ENCODE measurements at regions not wholly inside any gene's neighbourhood (a gene's known extent, or its start where the extent isn't known, plus 50 kb on each side); places are given as distances from the start of the nearest gene placed in this dataset.
"Not testable (repeated sequence)": the region's sequence is repeated elsewhere in the genome, so short reads cannot be mapped to it uniquely, and the experiment has no call there.

DNA sequence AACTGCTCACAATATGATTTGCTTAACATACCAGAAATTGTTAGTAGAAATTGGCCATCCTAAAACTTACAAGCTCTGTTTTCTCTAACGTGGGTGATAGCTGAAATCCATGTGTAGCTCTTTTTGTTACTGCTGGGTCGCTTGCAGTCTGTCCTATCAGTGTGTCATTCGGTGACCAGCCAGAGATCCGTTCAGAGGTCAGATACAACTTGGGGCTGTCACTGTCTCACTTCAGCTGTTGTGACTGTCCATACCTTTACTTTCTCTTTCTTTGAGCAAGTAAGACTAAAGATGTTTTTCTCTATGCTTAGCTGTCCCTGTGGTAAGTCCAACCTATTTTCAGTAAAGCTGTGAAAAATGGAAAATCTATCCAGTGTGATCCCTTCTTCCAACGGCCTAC is 282.9 kb upstream of the KCNH7 start:
- no peak overlapping the region for H3K4me3 ChIP-seq (ENCODE audit: low read depth, low read length)
- H3K23ac ChIP-seq (ENCODE audit: low read length): no peak overlapping the region
- H3K4ac ChIP-seq (ENCODE audit: low read depth, low read length): no peak overlapping the region
- H3K36me3 ChIP-seq (ENCODE audit: control insufficient read depth in 1 of 2, insufficient read depth in 2 of 2, low read length in 2 of 2): no peaks in the 10 kb centered on the region
- WGBS (ENCODE audit: extremely low coverage, insufficient coverage, insufficient read length): no CpG with 5 or more reads among the region's 5 CpGs
- no peak overlapping the region for H2BK12ac ChIP-seq (ENCODE audit: low read length)
- no peaks in the 10 kb centered on the region for H3K27me3 ChIP-seq (ENCODE audit: insufficient read depth, low read length)
- no peak overlapping the region for H2AFZ ChIP-seq (ENCODE audit: insufficient read depth, low read length, poor library complexity)
- H4K91ac ChIP-seq (ENCODE audit: low read depth, low read length): no peak overlapping the region
- no peak overlapping the region for H3K27ac ChIP-seq (ENCODE audit: low read depth, low read length)
- H3K18ac ChIP-seq (ENCODE audit: low read length): no peak overlapping the region
- H3K9me3 ChIP-seq (ENCODE audit: insufficient read depth, low read depth, low read length): no peaks in the 10 kb centered on the region
- no peak for DNase-seq
- no peak overlapping the region for H4K12ac ChIP-seq (ENCODE audit: low read depth, low read length)
- no peak overlapping the region for H2AK5ac ChIP-seq (ENCODE audit: low read length)
- peak overlapping the region; percentile 24 for H2BK120ac ChIP-seq (ENCODE audit: insufficient read depth, low read length, poor library complexity)
- no peak overlapping the region for H2BK5ac ChIP-seq (ENCODE audit: low read depth, low read length, poor library complexity)
- H4K8ac ChIP-seq (ENCODE audit: low read depth, low read length): no peak overlapping the region
- H3K4me1 ChIP-seq (ENCODE audit: control insufficient read depth in 1 of 2, insufficient read depth in 2 of 2, low read length in 2 of 2): peaks cover 3% of the 10 kb centered on the region in 2 experiments
- H3K4me2 ChIP-seq (ENCODE audit: low read length): no peak overlapping the region
- H3K14ac ChIP-seq (ENCODE audit: low read length): no peak overlapping the region
- H3K79me2 ChIP-seq (ENCODE audit: control insufficient read depth, insufficient read depth, low read length, poor library complexity): no peaks in the 10 kb centered on the region
- H3K79me1 ChIP-seq (ENCODE audit: low read length): no peaks in the 10 kb centered on the region
- no peak overlapping the region for H3K9ac ChIP-seq (ENCODE audit: low read length)

DNA sequence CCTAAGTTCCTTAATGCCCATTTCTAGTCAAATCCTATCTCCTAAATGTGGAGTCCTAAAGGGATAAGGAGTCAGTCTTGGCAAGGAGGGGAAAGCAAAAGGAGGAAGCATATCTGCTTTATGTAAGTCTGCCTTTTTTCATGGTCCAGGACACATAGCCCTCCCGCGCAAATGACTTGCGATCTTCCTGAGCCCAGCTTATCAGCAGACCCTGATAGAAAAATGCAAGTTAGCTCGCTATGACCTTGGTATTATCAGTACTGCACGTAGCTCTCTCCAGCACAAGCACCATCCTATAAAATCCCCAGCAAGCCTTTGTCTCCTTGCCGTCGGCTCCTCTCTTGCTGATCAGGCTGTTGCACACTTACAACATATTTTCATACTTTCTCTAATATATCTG is 281.4 kb upstream of the KCNH7 start:
- Histone ChIP-seq H3K4ac (ENCODE audit: low read depth, low read length) (no peak overlapping the region), H2AFZ (ENCODE audit: insufficient read depth, low read length, poor library complexity) (no peak overlapping the region), H3K14ac (ENCODE audit: low read length) (no peak overlapping the region), H3K4me2 (ENCODE audit: low read length) (no peak overlapping the region), H2AK5ac (ENCODE audit: low read length) (no peak overlapping the region), H3K27me3 (ENCODE audit: insufficient read depth, low read length) (no peaks in the 10 kb centered on the region), H2BK12ac (ENCODE audit: low read length) (no peak overlapping the region), H4K8ac (ENCODE audit: low read depth, low read length) (no peak overlapping the region), H3K27ac (ENCODE audit: low read depth, low read length) (no peak overlapping the region), H3K9me3 (ENCODE audit: insufficient read depth, low read depth, low read length) (no peaks in the 10 kb centered on the region), H3K23ac (ENCODE audit: low read length) (no peak overlapping the region), H3K4me3 (ENCODE audit: low read depth, low read length) (no peak overlapping the region), H3K79me2 (ENCODE audit: control insufficient read depth, insufficient read depth, low read length, poor library complexity) (no peaks in the 10 kb centered on the region), H3K36me3 (ENCODE audit: control insufficient read depth in 1 of 2, insufficient read depth in 2 of 2, low read length in 2 of 2) (no peaks in the 10 kb centered on the region), H4K12ac (ENCODE audit: low read depth, low read length) (no peak overlapping the region), H2BK5ac (ENCODE audit: low read depth, low read length, poor library complexity) (no peak overlapping the region), H3K4me1 (ENCODE audit: control insufficient read depth in 1 of 2, insufficient read depth in 2 of 2, low read length in 2 of 2) (peaks cover 3% of the 10 kb centered on the region in 2 experiments), H3K79me1 (ENCODE audit: low read length) (no peaks in the 10 kb centered on the region), H2BK120ac (ENCODE audit: insufficient read depth, low read length, poor library complexity) (no peak overlapping the region), H3K9ac (ENCODE audit: low read length) (no peak overlapping the region), H4K91ac (ENCODE audit: low read depth, low read length) (no peak overlapping the region), H3K18ac (ENCODE audit: low read length) (no peak overlapping the region)
- DNase-seq: peak in 1 of 2 donors; percentile 15
- whole genome bisulfite sequencing (ENCODE audit: extremely low coverage, insufficient coverage, insufficient read length): no CpG with 5 or more reads among the region's 7 CpGs

DNA sequence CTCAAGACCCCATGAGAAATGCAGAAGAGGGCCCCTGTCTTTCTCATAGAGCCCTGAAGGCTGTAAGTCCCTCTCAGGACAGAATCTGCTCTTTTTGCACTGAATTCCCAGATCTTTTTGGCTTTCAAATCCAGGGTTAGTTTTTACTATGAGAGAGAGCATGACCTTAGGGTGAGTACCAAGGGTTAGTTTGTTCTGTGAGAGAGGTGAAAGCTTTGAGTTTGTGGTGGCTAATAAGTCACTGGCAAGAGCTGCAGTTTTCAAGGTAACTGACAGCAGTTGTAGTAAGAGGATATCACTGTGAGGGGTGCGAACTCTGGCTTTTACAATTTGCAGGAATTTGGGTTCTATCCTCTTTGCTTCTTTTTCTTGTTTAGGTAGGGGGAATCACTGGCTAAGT is 248.4 kb upstream of the KCNH7 start:
- H3K27me3 ChIP-seq (ENCODE audit: insufficient read depth, low read length): no peaks in the 10 kb centered on the region
- H4K12ac ChIP-seq (ENCODE audit: low read depth, low read length): no peak overlapping the region
- no peak overlapping the region for H3K4me2 ChIP-seq (ENCODE audit: low read length)
- DNase-seq: no peak
- H3K9me3 ChIP-seq (ENCODE audit: insufficient read depth, low read depth, low read length): no peaks in the 10 kb centered on the region
- H3K9ac ChIP-seq (ENCODE audit: low read length): no peak overlapping the region
- H3K23ac ChIP-seq (ENCODE audit: low read length): no peak overlapping the region
- no peak overlapping the region for H3K4ac ChIP-seq (ENCODE audit: low read depth, low read length)
- no CpG with 5 or more reads among the region's 1 CpG for WGBS (ENCODE audit: extremely low coverage, insufficient coverage, insufficient read length)
- H3K79me2 ChIP-seq (ENCODE audit: control insufficient read depth, insufficient read depth, low read length, poor library complexity): no peaks in the 10 kb centered on the region
- no peak overlapping the region for H3K14ac ChIP-seq (ENCODE audit: low read length)
- no peak overlapping the region for H2AK5ac ChIP-seq (ENCODE audit: low read length)
- no peak overlapping the region for H3K4me3 ChIP-seq (ENCODE audit: low read depth, low read length)
- H3K27ac ChIP-seq (ENCODE audit: low read depth, low read length): peak overlapping the region; percentile 61
- no peak overlapping the region for H3K18ac ChIP-seq (ENCODE audit: low read length)
- peak overlapping the region; percentile 54 for H4K91ac ChIP-seq (ENCODE audit: low read depth, low read length)
- H3K4me1 ChIP-seq (ENCODE audit: control insufficient read depth in 1 of 2, insufficient read depth in 2 of 2, low read length in 2 of 2): peaks cover 5% of the 10 kb centered on the region in 2 experiments
- H2BK120ac ChIP-seq (ENCODE audit: insufficient read depth, low read length, poor library complexity): peak overlapping the region; percentile 94
- H2BK5ac ChIP-seq (ENCODE audit: low read depth, low read length, poor library complexity): peak overlapping the region; percentile 27
- peak overlapping the region; percentile 52 for H2BK12ac ChIP-seq (ENCODE audit: low read length)
- peaks cover 7% of the 10 kb centered on the region for H3K79me1 ChIP-seq (ENCODE audit: low read length)
- no peak overlapping the region for H2AFZ ChIP-seq (ENCODE audit: insufficient read depth, low read length, poor library complexity)
- no peaks in the 10 kb centered on the region for H3K36me3 ChIP-seq (ENCODE audit: control insufficient read depth in 1 of 2, insufficient read depth in 2 of 2, low read length in 2 of 2)
- peak overlapping the region; percentile 15 for H4K8ac ChIP-seq (ENCODE audit: low read depth, low read length)

DNA sequence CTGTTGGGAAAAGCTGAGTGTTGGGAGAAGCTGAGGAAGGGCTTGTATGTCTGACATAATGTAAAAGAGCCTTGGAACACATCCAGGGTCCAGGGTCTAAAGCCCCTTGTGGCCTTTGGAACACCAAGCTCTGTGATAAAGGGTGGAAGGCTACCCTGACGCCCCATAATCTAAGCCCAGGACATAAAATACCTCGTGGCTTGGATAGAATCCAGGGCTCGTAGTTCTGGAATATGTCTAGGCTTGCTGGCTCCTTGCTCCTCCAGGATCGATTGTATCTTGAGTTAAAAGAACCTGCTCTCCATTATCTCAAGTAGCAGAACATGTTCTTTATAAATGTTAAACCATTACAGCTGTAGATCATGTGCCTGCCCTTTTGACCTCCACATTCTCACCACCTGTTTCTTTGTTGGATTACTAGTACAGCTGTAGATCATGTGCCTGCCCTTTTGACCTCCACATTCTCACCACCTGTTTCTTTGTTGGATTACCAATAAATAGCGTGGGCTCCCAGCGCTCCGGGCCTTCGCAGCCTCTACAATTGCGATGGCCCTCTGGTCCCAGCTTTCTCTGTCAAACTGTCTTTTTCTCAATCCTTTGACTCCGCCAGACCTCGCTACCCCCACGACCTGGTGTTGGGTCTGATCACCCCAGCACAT is 246.9 kb upstream of the KCNH7 start:
- no CpG with 5 or more reads among the region's 12 CpGs for WGBS (ENCODE audit: extremely low coverage, insufficient coverage, insufficient read length)
- not testable (repeated sequence) for H3K23ac ChIP-seq (ENCODE audit: low read length); H3K9me3 ChIP-seq (ENCODE audit: insufficient read depth, low read depth, low read length); H3K4me2 ChIP-seq (ENCODE audit: low read length); H4K12ac ChIP-seq (ENCODE audit: low read depth, low read length); H3K4me1 ChIP-seq (ENCODE audit: control insufficient read depth in 1 of 2, insufficient read depth in 2 of 2, low read length in 2 of 2); H3K36me3 ChIP-seq (ENCODE audit: control insufficient read depth in 1 of 2, insufficient read depth in 2 of 2, low read length in 2 of 2); DNase-seq; H3K4me3 ChIP-seq (ENCODE audit: low read depth, low read length); H3K79me2 ChIP-seq (ENCODE audit: control insufficient read depth, insufficient read depth, low read length, poor library complexity); H3K79me1 ChIP-seq (ENCODE audit: low read length); H3K9ac ChIP-seq (ENCODE audit: low read length); H3K27me3 ChIP-seq (ENCODE audit: insufficient read depth, low read length)
- Histone ChIP-seq H2AK5ac (ENCODE audit: low read length) (peak overlapping the region; percentile 97), H2BK5ac (ENCODE audit: low read depth, low read length, poor library complexity) (peak overlapping the region; percentile 99), H3K4ac (ENCODE audit: low read depth, low read length) (peak overlapping the region; percentile 89), H3K14ac (ENCODE audit: low read length) (peak overlapping the region; percentile 96), H3K27ac (ENCODE audit: low read depth, low read length) (peak overlapping the region; percentile 93), H4K8ac (ENCODE audit: low read depth, low read length) (peak overlapping the region; percentile 58), H2BK12ac (ENCODE audit: low read length) (peak overlapping the region; percentile 90), H4K91ac (ENCODE audit: low read depth, low read length) (peak overlapping the region; percentile 92), H2AFZ (ENCODE audit: insufficient read depth, low read length, poor library complexity) (peak overlapping the region; percentile 81), H3K18ac (ENCODE audit: low read length) (peak overlapping the region; percentile 23), H2BK120ac (ENCODE audit: insufficient read depth, low read length, poor library complexity) (peak overlapping the region; percentile 99)
